ENCODE measurements at regions not wholly inside any gene's neighbourhood (a gene's known extent, or its start where the extent isn't known, plus 50 kb on each side); places are given as distances from the start of the nearest gene placed in this dataset.

DNA sequence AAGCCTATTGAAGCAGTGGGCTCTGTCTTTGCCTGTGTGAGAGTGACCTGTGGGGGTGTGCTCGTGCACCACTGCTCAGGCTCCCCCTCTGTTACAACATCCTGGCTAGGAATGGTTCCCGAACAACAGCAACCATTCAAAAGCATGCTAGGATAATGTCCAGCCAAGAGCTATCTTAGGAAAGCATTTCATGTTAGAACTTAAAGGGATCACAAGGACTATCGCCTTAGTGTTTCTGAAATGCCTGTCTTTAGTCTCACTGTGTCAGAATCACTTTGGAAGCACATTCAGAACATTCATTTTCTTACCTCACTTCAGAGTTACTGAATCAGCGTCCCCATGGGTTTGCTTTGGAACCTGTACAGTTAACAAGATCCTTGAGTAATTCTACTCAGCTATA is 134.9 kb upstream of the DSEL start:
- TF ChIP-seq POLR2A (IDR thresholded peaks at IDR 0.05) (no peak), POLR2AphosphoS5 (IDR thresholded peaks at IDR 0.05) (no peak)
- TF ChIP-seq, protein P1, sequence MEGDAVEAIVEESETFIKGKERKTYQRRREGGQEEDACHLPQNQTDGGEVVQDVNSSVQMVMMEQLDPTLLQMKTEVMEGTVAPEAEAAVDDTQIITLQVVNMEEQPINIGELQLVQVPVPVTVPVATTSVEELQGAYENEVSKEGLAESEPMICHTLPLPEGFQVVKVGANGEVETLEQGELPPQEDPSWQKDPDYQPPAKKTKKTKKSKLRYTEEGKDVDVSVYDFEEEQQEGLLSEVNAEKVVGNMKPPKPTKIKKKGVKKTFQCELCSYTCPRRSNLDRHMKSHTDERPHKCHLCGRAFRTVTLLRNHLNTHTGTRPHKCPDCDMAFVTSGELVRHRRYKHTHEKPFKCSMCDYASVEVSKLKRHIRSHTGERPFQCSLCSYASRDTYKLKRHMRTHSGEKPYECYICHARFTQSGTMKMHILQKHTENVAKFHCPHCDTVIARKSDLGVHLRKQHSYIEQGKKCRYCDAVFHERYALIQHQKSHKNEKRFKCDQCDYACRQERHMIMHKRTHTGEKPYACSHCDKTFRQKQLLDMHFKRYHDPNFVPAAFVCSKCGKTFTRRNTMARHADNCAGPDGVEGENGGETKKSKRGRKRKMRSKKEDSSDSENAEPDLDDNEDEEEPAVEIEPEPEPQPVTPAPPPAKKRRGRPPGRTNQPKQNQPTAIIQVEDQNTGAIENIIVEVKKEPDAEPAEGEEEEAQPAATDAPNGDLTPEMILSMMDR (IDR thresholded peaks at IDR 0.05): no peak
